ENCODE measurements at regions not wholly inside any gene's neighbourhood (a gene's known extent, or its start where the extent isn't known, plus 50 kb on each side); places are given as distances from the start of the nearest gene placed in this dataset.
"Not testable (repeated sequence)": the region's sequence is repeated elsewhere in the genome, so short reads cannot be mapped to it uniquely, and the experiment has no call there.

- no peak for ATAC-seq (replicated peaks)
- no peaks in the 10 kb centered on the region for H3K36me3 Mint-ChIP-seq (ENCODE audit: insufficient read depth)
Measured at GRCh38 chr12:25615119-25615518, 62.0 kb upstream of the LMNTD1 start.

GRCh38 chr12:25616286-25616685 lies 63.2 kb upstream of the LMNTD1 start:
- DNase-seq (no peak), ATAC-seq (replicated peaks) (no peak)
- peaks cover 6 to 7% of the 10 kb centered on the region in 2 donors for H3K27me3 Mint-ChIP-seq
- no peaks in the 10 kb centered on the region for H3K36me3 Mint-ChIP-seq (ENCODE audit: insufficient read depth)
- H3K4me1 Mint-ChIP-seq (ENCODE audit: low read depth in 2 of 2) = no peaks in the 10 kb centered on the region
- peaks cover 2 to 16% of the 10 kb centered on the region in 2 donors for H3K9me3 Mint-ChIP-seq
- no peak overlapping the region for H3K27ac Mint-ChIP-seq
- no peak overlapping the region for H3K4me3 Mint-ChIP-seq

More at GRCh38 chr12:25615119-25615518, 62.0 kb upstream of the LMNTD1 start:
- peaks cover 15 to 19% of the 10 kb centered on the region in 2 donors for H3K27me3 Mint-ChIP-seq
- H3K4me3 Mint-ChIP-seq = no peak overlapping the region
- no peaks in the 10 kb centered on the region for H3K4me1 Mint-ChIP-seq (ENCODE audit: low read depth in 2 of 2)
- no peak for DNase-seq
- H3K27ac Mint-ChIP-seq = no peak overlapping the region
- H3K9me3 Mint-ChIP-seq = peaks cover 5 to 9% of the 10 kb centered on the region in 2 donors

- Mint-ChIP-seq H3K9me3 (peaks cover 2 to 7% of the 10 kb centered on the region in 2 donors), H3K27ac (no peak overlapping the region), H3K36me3 (ENCODE audit: insufficient read depth) (no peaks in the 10 kb centered on the region), H3K4me1 (ENCODE audit: low read depth in 2 of 2) (no peaks in the 10 kb centered on the region), H3K4me3 (no peak overlapping the region), H3K27me3 (peaks cover under 1 to 6% of the 10 kb centered on the region in 2 donors)
- ATAC-seq (replicated peaks) = no peak
- no peak for DNase-seq
Measured at GRCh38 chr12:25617991-25618390, 64.9 kb upstream of the LMNTD1 start.

GRCh38 chr12:25623816-25624215 lies 70.7 kb upstream of the LMNTD1 start:
- Mint-ChIP-seq H3K4me1 (ENCODE audit: low read depth in 2 of 2) (no peaks in the 10 kb centered on the region), H3K9me3 (peaks cover 2 to 7% of the 10 kb centered on the region in 2 donors), H3K4me3 (no peak overlapping the region), H3K36me3 (ENCODE audit: insufficient read depth) (no peaks in the 10 kb centered on the region), H3K27me3 (no peaks in the 10 kb centered on the region), H3K27ac (no peak overlapping the region)
- DNase-seq (no peak), ATAC-seq (replicated peaks) (no peak)

- peaks cover 0 to 6% of the 10 kb centered on the region in 2 donors for H3K27me3 Mint-ChIP-seq
Measured at GRCh38 chr12:25625146-25625545, 72.1 kb upstream of the LMNTD1 start.

GRCh38 chr12:25629341-25629740 lies 76.3 kb upstream of the LMNTD1 start:
- no peaks in the 10 kb centered on the region for H3K36me3 Mint-ChIP-seq (ENCODE audit: insufficient read depth)
- no peak for ATAC-seq (replicated peaks)
- H3K4me1 Mint-ChIP-seq (ENCODE audit: low read depth in 2 of 2) = no peaks in the 10 kb centered on the region
- peaks cover 11 to 13% of the 10 kb centered on the region in 2 donors for H3K27me3 Mint-ChIP-seq
- H3K9me3 Mint-ChIP-seq = peaks cover 3 to 18% of the 10 kb centered on the region in 2 donors
- H3K4me3 Mint-ChIP-seq = no peak overlapping the region
- DNase-seq = no peak
- H3K27ac Mint-ChIP-seq = no peak overlapping the region

More at GRCh38 chr12:25625146-25625545, 72.1 kb upstream of the LMNTD1 start:
- ATAC-seq (replicated peaks) (no peak), DNase-seq (no peak)
- Mint-ChIP-seq H3K9me3 (peaks cover 4 to 14% of the 10 kb centered on the region in 2 donors), H3K36me3 (ENCODE audit: insufficient read depth) (no peaks in the 10 kb centered on the region), H3K4me3 (no peak overlapping the region), H3K4me1 (ENCODE audit: low read depth in 2 of 2) (no peaks in the 10 kb centered on the region), H3K27ac (no peak overlapping the region)

- not testable (repeated sequence) for ATAC-seq (replicated peaks); H3K27ac Mint-ChIP-seq; H3K4me3 Mint-ChIP-seq
Measured at GRCh38 chr12:25630735-25631515, 77.8 kb upstream of the LMNTD1 start.

GRCh38 chr12:25633149-25633548 lies 80.1 kb upstream of the LMNTD1 start:
- H3K27ac Mint-ChIP-seq; H3K4me1 Mint-ChIP-seq (ENCODE audit: low read depth in 2 of 2); H3K4me3 Mint-ChIP-seq; H3K36me3 Mint-ChIP-seq (ENCODE audit: insufficient read depth); DNase-seq; ATAC-seq (replicated peaks): not testable (repeated sequence)
- Mint-ChIP-seq H3K27me3 (peaks cover 11 to 13% of the 10 kb centered on the region in 2 donors), H3K9me3 (peaks cover 9 to 18% of the 10 kb centered on the region in 2 donors)

More at GRCh38 chr12:25630735-25631515, 77.8 kb upstream of the LMNTD1 start:
- H3K36me3 Mint-ChIP-seq (ENCODE audit: insufficient read depth); H3K4me1 Mint-ChIP-seq (ENCODE audit: low read depth in 2 of 2); DNase-seq: not testable (repeated sequence)
- Mint-ChIP-seq H3K9me3 (peaks cover 6 to 18% of the 10 kb centered on the region in 2 donors), H3K27me3 (peaks cover 11 to 13% of the 10 kb centered on the region in 2 donors)

GRCh38 chr12:25637752-25638151 lies 84.7 kb upstream of the LMNTD1 start:
- H3K27me3 Mint-ChIP-seq = no peaks in the 10 kb centered on the region
- H3K4me1 Mint-ChIP-seq (ENCODE audit: low read depth in 2 of 2) = no peaks in the 10 kb centered on the region

GRCh38 chr12:25639406-25639805 lies 86.3 kb upstream of the LMNTD1 start:
- H3K36me3 Mint-ChIP-seq (ENCODE audit: insufficient read depth) = no peaks in the 10 kb centered on the region
- H3K9me3 Mint-ChIP-seq = peaks cover 6% of the 10 kb centered on the region in 2 donors
- ATAC-seq (replicated peaks) = no peak
- H3K27ac Mint-ChIP-seq = no peak overlapping the region
- H3K4me3 Mint-ChIP-seq = no peak overlapping the region
- no peaks in the 10 kb centered on the region for H3K4me1 Mint-ChIP-seq (ENCODE audit: low read depth in 2 of 2)
- no peak for DNase-seq
- no peaks in the 10 kb centered on the region for H3K27me3 Mint-ChIP-seq

More at GRCh38 chr12:25637752-25638151, 84.7 kb upstream of the LMNTD1 start:
- H3K4me3 Mint-ChIP-seq = no peak overlapping the region
- DNase-seq (no peak), ATAC-seq (replicated peaks) (no peak)
- H3K36me3 Mint-ChIP-seq (ENCODE audit: insufficient read depth) = no peaks in the 10 kb centered on the region
- H3K9me3 Mint-ChIP-seq = peaks cover 6 to 18% of the 10 kb centered on the region in 2 donors
- H3K27ac Mint-ChIP-seq = no peak overlapping the region

GRCh38 chr12:25644979-25645378 lies 91.9 kb upstream of the LMNTD1 start:
- DNase-seq = no peak
- Mint-ChIP-seq H3K9me3 (peaks cover 0 to 2% of the 10 kb centered on the region in 2 donors), H3K27ac (no peak overlapping the region), H3K4me1 (ENCODE audit: low read depth in 2 of 2) (no peaks in the 10 kb centered on the region), H3K4me3 (no peak overlapping the region), H3K36me3 (ENCODE audit: insufficient read depth) (no peaks in the 10 kb centered on the region), H3K27me3 (no peaks in the 10 kb centered on the region)
- no peak for ATAC-seq (replicated peaks)

- Mint-ChIP-seq H3K4me1 (ENCODE audit: low read depth in 2 of 2) (no peaks in the 10 kb centered on the region), H3K9me3 (no peaks in the 10 kb centered on the region), H3K4me3 (no peak overlapping the region), H3K27ac (no peak overlapping the region), H3K36me3 (ENCODE audit: insufficient read depth) (no peaks in the 10 kb centered on the region), H3K27me3 (no peaks in the 10 kb centered on the region)
- ATAC-seq (replicated peaks) = no peak
- DNase-seq = no peak
Measured at GRCh38 chr12:25645427-25645826, 92.3 kb upstream of the LMNTD1 start.

GRCh38 chr12:25651931-25652330 lies 98.8 kb upstream of the LMNTD1 start:
- H3K27ac Mint-ChIP-seq = no peak overlapping the region
- no peak for ATAC-seq (replicated peaks)

GRCh38 chr12:25652371-25652770 lies 99.3 kb upstream of the LMNTD1 start:
- Mint-ChIP-seq H3K9me3 (peaks cover 0 to 3% of the 10 kb centered on the region in 2 donors), H3K27ac (no peak overlapping the region), H3K27me3 (peaks cover 8 to 16% of the 10 kb centered on the region in 2 donors), H3K36me3 (ENCODE audit: insufficient read depth) (no peaks in the 10 kb centered on the region), H3K4me1 (ENCODE audit: low read depth in 2 of 2) (no peaks in the 10 kb centered on the region), H3K4me3 (no peak overlapping the region)
- ATAC-seq (replicated peaks) = no peak
- no peak for DNase-seq

More at GRCh38 chr12:25651931-25652330, 98.8 kb upstream of the LMNTD1 start:
- no peak overlapping the region for H3K4me3 Mint-ChIP-seq
- DNase-seq = no peak
- no peaks in the 10 kb centered on the region for H3K4me1 Mint-ChIP-seq (ENCODE audit: low read depth in 2 of 2)
- no peaks in the 10 kb centered on the region for H3K36me3 Mint-ChIP-seq (ENCODE audit: insufficient read depth)
- H3K9me3 Mint-ChIP-seq = peaks cover 0 to 3% of the 10 kb centered on the region in 2 donors
- H3K27me3 Mint-ChIP-seq = peaks cover 8 to 16% of the 10 kb centered on the region in 2 donors
